ENCODE measurements at regions not wholly inside any gene's neighbourhood (a gene's known extent, or its start where the extent isn't known, plus 50 kb on each side); places are given as distances from the start of the nearest gene placed in this dataset.
"Not testable (repeated sequence)": the region's sequence is repeated elsewhere in the genome, so short reads cannot be mapped to it uniquely, and the experiment has no call there.

DNA sequence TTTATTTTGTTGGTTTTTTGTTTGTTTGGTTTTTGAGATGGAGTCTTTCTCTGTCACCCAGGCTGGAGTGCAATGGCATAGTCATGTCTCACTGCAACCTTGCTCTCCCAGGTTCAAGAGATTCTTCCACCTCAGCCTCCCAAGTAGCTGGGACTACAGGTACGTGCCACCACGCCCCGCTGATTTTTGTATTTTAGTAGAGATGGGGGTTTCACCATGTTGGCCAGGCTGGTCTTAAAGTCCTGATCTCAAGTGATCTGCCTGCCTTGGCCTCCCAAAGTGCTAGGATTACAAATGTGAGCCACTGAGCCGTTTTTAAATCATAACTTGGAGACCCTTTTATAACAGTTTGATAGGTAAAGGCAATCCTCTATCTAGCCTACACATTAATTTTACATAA, 95.9 kb upstream of the MIR17HG start:
- H3F3A ChIP-seq (replicated peaks; ENCODE audit: low read depth); H3K27me3 Mint-ChIP-seq (ENCODE audit: insufficient read depth, low read depth, poor library complexity); ATAC-seq; DNase-seq (ENCODE audit: low spot score); H3K79me2 ChIP-seq (replicated peaks; ENCODE audit: insufficient read depth); H4K20me1 ChIP-seq (replicated peaks; ENCODE audit: insufficient read depth); H3K4me3 Mint-ChIP-seq; H3K9me3 Mint-ChIP-seq; H3K4me1 Mint-ChIP-seq; H3K27ac ChIP-seq (ENCODE audit: low read depth); H3K36me3 Mint-ChIP-seq (ENCODE audit: low read depth); H3K4me2 ChIP-seq; H2AFZ ChIP-seq; H3K9me2 ChIP-seq (ENCODE audit: insufficient read depth); H3K27me3 ChIP-seq (ENCODE audit: insufficient read depth); H3K27ac Mint-ChIP-seq; H3K36me3 ChIP-seq (ENCODE audit: insufficient read depth); H3K4me3 ChIP-seq: not testable (repeated sequence)
- peaks cover 10% of the 10 kb centered on the region for H3K4me1 ChIP-seq (ENCODE audit: insufficient read depth)

DNA sequence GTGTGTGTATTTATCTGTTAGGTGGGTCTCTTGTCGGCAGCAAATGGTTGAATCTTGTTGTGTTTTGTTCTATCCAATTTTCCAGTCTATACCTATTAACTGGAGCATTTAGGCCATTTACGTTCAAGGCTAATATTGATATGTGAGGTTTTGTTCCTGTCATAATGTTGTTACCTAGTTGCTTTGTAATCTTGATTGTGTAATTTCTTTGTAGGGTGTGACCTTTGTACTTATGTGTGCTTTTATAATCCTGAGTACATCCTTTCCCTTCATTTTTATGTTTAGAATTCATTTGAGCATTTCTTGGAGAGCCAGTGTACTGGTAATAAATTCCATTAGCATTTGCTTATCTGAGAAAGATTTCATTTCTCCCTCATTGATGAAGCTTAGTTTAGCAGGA, 83.0 kb upstream of the MIR17HG start:
- Histone ChIP-seq H4K20me1 (replicated peaks; ENCODE audit: insufficient read depth) (no peaks in the 10 kb centered on the region), H3K4me2 (no peak overlapping the region), H3K36me3 (ENCODE audit: insufficient read depth) (no peaks in the 10 kb centered on the region), H3K79me2 (replicated peaks; ENCODE audit: insufficient read depth) (no peaks in the 10 kb centered on the region), H3K27me3 (ENCODE audit: insufficient read depth) (no peaks in the 10 kb centered on the region), H3K4me3 (no peak overlapping the region), H3K27ac (ENCODE audit: low read depth) (no peak overlapping the region), H2AFZ (no peak overlapping the region), H3K9me2 (ENCODE audit: insufficient read depth) (no peaks in the 10 kb centered on the region), H3F3A (replicated peaks; ENCODE audit: low read depth) (no peaks in the 10 kb centered on the region), H3K4me1 (ENCODE audit: insufficient read depth) (no peaks in the 10 kb centered on the region)
- no peaks in the 10 kb centered on the region; the same call in 2 of the 3 replicates for H3K4me1 Mint-ChIP-seq
- no peak overlapping the region for H3K4me3 Mint-ChIP-seq
- DNase-seq (ENCODE audit: low spot score) (no peak), ATAC-seq (no peak)
- H3K27me3 Mint-ChIP-seq (ENCODE audit: insufficient read depth, low read depth, poor library complexity), result no peaks in the 10 kb centered on the region
- no peaks in the 10 kb centered on the region for H3K36me3 Mint-ChIP-seq (ENCODE audit: low read depth)
- no peak overlapping the region for H3K27ac Mint-ChIP-seq
- no peaks in the 10 kb centered on the region; the same call in 2 of the 3 replicates for H3K9me3 Mint-ChIP-seq
- TF ChIP-seq, protein P1, sequence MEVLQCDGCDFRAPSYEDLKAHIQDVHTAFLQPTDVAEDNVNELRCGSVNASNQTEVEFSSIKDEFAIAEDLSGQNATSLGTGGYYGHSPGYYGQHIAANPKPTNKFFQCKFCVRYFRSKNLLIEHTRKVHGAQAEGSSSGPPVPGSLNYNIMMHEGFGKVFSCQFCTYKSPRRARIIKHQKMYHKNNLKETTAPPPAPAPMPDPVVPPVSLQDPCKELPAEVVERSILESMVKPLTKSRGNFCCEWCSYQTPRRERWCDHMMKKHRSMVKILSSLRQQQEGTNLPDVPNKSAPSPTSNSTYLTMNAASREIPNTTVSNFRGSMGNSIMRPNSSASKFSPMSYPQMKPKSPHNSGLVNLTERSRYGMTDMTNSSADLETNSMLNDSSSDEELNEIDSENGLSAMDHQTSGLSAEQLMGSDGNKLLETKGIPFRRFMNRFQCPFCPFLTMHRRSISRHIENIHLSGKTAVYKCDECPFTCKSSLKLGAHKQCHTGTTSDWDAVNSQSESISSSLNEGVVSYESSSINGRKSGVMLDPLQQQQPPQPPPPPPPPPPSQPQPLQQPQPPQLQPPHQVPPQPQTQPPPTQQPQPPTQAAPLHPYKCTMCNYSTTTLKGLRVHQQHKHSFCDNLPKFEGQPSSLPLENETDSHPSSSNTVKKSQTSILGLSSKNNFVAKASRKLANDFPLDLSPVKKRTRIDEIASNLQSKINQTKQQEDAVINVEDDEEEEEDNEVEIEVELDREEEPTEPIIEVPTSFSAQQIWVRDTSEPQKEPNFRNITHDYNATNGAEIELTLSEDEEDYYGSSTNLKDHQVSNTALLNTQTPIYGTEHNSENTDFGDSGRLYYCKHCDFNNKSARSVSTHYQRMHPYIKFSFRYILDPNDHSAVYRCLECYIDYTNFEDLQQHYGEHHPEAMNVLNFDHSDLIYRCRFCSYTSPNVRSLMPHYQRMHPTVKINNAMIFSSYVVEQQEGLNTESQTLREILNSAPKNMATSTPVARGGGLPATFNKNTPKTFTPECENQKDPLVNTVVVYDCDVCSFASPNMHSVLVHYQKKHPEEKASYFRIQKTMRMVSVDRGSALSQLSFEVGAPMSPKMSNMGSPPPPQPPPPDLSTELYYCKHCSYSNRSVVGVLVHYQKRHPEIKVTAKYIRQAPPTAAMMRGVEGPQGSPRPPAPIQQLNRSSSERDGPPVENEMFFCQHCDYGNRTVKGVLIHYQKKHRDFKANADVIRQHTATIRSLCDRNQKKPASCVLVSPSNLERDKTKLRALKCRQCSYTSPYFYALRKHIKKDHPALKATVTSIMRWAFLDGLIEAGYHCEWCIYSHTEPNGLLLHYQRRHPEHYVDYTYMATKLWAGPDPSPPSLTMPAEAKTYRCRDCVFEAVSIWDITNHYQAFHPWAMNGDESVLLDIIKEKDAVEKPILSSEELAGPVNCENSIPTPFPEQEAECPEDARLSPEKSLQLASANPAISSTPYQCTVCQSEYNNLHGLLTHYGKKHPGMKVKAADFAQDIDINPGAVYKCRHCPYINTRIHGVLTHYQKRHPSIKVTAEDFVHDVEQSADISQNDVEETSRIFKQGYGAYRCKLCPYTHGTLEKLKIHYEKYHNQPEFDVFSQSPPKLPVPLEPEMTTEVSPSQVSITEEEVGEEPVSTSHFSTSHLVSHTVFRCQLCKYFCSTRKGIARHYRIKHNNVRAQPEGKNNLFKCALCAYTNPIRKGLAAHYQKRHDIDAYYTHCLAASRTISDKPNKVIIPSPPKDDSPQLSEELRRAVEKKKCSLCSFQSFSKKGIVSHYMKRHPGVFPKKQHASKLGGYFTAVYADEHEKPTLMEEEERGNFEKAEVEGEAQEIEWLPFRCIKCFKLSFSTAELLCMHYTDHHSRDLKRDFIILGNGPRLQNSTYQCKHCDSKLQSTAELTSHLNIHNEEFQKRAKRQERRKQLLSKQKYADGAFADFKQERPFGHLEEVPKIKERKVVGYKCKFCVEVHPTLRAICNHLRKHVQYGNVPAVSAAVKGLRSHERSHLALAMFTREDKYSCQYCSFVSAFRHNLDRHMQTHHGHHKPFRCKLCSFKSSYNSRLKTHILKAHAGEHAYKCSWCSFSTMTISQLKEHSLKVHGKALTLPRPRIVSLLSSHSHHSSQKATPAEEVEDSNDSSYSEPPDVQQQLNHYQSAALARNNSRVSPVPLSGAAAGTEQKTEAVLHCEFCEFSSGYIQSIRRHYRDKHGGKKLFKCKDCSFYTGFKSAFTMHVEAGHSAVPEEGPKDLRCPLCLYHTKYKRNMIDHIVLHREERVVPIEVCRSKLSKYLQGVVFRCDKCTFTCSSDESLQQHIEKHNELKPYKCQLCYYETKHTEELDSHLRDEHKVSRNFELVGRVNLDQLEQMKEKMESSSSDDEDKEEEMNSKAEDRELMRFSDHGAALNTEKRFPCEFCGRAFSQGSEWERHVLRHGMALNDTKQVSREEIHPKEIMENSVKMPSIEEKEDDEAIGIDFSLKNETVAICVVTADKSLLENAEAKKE (CRISPR knock-in tag; IDR thresholded peaks at IDR 0.05), result no peak
- TF ChIP-seq JUNB (IDR thresholded peaks at IDR 0.05; ENCODE audit: unreplicated experiment) (no peak), EZH2phosphoT487 (IDR thresholded peaks at IDR 0.05; ENCODE audit: unreplicated experiment) (no peak), CREB1 (CRISPR knock-in tag; IDR thresholded peaks at IDR 0.05; ENCODE audit: low read depth) (no peak), POLR2AphosphoS5 (IDR thresholded peaks at IDR 0.05; ENCODE audit: low read depth) (no peak), ZNF114 (CRISPR knock-in tag; IDR thresholded peaks at IDR 0.05) (no peak), ZNF331 (CRISPR knock-in tag; IDR thresholded peaks at IDR 0.05; ENCODE audit: low read depth) (no peak), NANOG (IDR thresholded peaks at IDR 0.05; ENCODE audit: borderline replicate concordance) (no peak), STAT1 (IDR thresholded peaks at IDR 0.05; ENCODE audit: unreplicated experiment) (no peak), EZH2 (IDR thresholded peaks at IDR 0.05; ENCODE audit: low read depth, unreplicated experiment) (no peak)
- TF ChIP-seq, protein P2, sequence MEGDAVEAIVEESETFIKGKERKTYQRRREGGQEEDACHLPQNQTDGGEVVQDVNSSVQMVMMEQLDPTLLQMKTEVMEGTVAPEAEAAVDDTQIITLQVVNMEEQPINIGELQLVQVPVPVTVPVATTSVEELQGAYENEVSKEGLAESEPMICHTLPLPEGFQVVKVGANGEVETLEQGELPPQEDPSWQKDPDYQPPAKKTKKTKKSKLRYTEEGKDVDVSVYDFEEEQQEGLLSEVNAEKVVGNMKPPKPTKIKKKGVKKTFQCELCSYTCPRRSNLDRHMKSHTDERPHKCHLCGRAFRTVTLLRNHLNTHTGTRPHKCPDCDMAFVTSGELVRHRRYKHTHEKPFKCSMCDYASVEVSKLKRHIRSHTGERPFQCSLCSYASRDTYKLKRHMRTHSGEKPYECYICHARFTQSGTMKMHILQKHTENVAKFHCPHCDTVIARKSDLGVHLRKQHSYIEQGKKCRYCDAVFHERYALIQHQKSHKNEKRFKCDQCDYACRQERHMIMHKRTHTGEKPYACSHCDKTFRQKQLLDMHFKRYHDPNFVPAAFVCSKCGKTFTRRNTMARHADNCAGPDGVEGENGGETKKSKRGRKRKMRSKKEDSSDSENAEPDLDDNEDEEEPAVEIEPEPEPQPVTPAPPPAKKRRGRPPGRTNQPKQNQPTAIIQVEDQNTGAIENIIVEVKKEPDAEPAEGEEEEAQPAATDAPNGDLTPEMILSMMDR (conservative IDR thresholded peaks at IDR 0.05; ENCODE audit: low read depth in 2 of 2), result no peak
- TF ChIP-seq, protein P3, sequence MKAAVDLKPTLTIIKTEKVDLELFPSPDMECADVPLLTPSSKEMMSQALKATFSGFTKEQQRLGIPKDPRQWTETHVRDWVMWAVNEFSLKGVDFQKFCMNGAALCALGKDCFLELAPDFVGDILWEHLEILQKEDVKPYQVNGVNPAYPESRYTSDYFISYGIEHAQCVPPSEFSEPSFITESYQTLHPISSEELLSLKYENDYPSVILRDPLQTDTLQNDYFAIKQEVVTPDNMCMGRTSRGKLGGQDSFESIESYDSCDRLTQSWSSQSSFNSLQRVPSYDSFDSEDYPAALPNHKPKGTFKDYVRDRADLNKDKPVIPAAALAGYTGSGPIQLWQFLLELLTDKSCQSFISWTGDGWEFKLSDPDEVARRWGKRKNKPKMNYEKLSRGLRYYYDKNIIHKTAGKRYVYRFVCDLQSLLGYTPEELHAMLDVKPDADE (IDR thresholded peaks at IDR 0.05), result no peak

Measured in GM23338 (cell line).